HG03139 (cell line): ENCODE measurements at regions not wholly inside any gene's neighbourhood (a gene's known extent, or its start where the extent isn't known, plus 50 kb on each side); places are given as distances from the start of the nearest gene placed in this dataset.
"Not testable (repeated sequence)": the region's sequence is repeated elsewhere in the genome, so short reads cannot be mapped to it uniquely, and the experiment has no call there.

Source experiments
- ATAC-seq: cut with Tn5 transposase; IDR thresholded peaks from one replicate; pipeline ENCODE4 v1.9.1; 2021; ENCODE audit not compliant: unreplicated experiment

DNA sequence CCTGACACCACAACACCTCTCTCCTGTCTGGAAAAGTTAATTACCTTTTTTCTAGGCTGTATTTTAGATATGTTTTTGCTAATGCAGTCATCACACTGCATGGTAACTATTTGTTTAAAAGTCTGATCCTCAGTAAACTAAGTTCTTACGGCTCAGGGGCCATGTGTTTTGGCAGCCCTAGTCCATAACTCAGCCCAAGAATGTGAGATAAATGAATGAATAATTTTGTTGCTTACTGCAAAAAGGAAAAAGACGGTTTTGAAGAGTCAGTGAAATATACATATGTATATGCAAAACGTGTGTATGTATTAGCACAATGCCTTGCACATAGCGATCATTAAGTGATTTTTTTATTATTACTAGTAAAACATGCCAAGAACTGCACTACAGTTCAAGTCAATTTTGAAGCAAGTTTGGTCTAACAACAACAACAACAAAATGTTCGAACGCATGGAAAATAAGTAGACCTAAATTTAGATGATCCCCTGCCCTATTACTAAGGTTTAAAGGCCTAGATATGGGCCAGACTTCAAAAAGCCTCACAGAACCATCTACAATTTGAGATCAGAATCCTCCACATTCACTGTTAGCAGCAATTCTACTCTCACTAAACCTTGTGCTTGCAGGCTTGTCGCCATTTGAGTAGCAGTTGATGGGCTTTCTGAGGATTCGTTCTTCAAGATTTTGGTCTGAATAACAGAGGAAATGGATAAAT, 140.0 kb downstream of the NDUFA12 start:
- ATAC-seq, result no peak

DNA sequence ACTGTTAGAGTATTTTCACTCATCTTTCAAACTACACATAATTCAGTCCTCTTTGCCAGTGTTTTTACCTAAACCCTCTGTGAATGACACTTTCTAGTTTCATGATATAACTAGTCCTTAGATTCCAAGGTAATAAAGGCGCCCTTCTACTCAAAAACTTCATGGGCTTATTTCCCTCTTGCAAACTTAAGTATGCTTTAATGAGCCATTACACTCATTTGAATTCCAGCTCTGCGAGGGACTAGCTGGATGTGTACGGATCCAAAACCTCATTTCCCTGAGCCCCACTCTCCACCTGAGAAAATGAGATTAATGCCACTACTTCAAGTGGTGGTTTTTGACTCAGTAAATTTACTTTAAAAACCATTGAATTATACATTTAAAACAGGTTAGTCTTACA, 141.1 kb downstream of the NDUFA12 start:
- no peak for ATAC-seq

DNA sequence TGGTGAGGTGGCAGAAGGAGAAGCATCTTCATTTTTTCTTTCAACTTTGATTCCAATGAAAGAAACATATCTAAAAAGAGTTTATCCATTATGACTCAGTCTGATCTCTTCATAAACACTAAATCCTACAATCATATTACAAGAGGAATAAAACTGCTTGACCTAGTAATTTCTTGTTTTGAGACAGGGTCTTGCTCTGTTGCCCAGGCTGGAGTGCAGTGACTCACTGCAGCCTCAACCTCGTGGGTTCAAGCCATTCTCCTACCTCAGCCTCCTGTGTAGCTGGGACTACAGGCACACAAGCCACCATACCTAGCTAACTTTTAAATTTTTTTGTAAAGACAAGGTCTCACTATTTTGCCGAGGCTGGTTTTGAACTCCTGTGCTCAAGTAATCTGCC, 147.2 kb downstream of the NDUFA12 start:
- ATAC-seq, result no peak

DNA sequence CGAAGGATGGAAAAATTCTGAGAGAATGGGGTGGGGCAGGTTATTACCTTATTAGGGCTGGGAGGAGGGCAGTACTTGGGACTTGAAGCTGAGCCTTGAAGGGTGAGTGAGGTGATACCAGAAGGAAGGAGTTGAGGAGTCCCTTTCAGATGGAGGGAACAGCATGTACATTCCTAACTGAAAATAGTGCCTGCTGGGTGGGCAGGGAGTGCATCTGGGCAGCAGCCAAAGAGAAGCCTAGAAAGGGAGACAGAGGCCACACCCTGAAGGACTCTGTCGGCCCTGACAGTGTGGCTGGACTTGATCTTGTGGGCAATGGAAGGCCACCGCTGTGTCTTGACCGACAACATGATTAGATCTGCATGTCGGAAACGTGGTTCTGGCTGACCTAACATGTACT, 147.6 kb downstream of the NDUFA12 start:
- no peak for ATAC-seq

DNA sequence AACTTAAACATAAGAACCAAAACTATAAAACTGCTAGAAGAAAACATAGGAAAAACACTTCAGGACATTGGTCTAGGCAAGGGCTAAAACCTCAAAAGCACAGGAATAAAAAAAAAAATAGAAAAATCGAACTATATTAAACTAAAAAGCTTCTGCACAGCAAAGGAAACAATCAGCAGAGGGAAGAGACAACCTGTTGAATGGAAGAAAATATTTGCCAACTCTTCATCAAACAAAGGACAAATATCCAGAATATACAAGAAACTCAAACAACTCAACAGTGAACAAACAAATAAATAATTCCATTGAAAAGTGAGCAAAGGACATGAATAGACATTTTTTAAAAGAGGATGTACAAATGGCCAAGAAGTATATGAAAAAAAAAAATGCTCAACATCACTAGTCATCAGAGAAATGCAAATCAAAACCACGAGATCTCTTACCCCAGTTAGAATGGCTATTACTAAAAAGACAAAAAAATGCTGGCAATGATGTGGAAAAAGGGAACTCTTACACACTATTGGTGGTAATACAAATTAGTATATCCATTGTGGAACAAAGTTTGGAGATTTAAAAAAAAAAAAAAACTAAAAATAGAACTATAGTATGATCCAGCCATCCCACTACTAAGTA, 152.0 kb downstream of the NDUFA12 start:
- ATAC-seq, result no peak

DNA sequence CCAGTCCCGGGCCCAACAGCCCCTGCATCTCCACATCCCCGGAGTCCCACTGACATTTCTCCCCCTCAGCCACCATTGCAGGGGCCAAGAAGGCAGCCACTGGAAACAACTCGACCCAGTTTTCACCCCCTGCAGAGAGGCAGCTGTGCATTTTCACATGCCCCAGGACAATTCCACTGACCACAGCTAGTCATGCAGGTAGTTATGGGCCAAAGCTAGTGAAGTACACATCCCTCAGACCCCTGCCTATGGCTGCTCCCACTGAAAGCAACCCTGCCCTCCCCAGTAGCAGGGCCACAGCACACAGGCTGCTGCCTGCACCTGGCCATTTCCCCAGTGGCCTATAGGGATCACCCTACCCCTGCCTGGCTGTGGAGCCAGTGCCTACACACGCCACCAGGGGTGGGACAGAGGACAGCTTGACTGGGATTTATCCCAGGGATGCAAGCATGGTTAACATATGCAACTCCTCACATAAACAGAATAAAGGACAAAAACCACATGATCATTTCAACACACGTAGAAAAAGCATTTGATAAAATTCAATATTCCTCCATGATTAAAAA, 154.0 kb downstream of the NDUFA12 start:
- ATAC-seq, result no peak

DNA sequence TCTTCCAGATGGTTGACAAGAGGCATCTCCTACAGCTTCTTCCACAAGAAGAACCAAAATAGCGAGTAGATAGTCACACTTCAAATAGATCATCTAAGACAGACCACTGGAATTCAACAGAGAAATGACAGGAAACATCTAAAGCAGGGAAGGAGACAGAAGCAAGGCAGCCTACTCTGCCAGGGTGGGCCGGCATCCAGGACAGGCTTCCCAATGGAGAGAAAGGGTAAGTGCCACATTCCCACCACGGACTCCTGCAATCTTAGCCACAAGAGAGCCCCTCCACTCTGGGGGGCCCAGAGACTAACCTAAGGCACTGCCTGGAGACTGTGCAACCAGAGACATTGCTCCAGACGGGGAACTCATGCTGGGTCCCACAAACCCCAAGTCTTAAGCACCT, 154.5 kb downstream of the NDUFA12 start:
- no peak for ATAC-seq

DNA sequence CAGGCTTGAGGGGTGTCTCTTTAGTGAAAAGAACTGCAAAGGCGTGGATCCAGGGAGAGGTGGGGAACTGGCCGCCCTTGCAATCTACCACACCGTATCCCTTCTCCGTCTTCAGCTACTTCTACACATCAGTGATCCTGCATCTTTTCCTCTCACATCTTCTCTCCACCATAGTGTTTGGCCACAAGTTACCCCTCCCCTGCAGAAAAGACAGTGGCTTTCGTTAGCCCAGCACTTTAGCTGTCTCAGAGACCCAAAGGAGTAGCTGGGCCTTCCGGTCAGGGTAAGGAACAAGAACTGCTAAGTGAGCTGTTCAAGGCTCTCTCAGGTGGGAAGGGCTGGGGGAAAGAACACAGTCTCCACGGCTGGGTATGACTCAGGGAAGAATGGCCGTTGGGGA, 158.4 kb downstream of the NDUFA12 start:
- no peak for ATAC-seq

DNA sequence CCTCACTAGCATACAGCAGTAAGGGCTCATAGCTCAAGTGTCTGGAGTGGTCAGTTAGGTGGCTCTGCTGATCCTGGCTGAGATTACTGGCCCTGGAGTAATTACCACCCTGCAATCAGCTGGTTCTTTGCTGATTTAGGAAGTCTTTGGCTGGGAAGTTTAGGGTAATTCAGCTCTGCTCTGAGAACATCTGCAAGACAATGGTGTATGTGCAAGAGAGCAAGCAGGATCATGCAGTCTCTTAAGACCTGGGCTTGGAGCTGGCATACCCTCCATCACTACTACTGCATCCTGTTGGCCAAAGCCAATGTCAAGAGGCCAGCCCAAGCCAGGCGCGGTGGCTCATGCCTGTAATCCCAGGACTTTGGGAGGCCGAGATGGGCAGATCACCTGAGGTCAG, 159.0 kb downstream of the NDUFA12 start:
- ATAC-seq, result no peak

DNA sequence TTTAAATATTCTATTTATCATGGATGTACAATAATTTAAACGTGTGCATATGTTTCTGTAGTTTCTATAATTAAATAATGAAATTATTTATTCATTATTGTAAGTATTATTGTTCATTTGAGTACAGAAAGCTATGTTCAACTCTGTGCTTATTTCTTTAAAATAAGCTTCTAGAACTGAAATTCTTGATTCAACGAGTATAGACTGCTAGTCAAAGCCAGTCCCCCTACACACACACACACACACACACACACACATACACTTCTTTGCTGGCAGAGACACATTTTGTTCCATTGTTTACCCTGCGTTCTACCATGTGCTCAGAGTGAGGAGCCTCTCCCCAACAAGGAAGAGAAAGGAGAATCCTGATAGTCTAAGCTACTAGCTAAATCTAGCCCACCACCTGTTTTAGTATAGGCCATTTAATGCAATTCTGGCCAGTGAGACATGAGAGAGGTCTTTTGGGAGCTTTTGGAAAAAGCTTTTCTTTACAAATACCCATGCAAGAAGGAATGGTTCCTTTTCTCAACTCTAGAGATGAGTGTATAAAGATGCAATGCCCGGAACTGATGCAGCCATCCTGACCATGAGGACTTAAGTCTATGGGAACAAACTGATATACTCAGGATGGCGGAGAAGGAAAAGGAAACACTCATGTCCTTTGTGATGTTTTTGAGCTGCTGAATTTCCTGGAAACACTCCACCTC, 161.4 kb downstream of the NDUFA12 start:
- no peak for ATAC-seq

DNA sequence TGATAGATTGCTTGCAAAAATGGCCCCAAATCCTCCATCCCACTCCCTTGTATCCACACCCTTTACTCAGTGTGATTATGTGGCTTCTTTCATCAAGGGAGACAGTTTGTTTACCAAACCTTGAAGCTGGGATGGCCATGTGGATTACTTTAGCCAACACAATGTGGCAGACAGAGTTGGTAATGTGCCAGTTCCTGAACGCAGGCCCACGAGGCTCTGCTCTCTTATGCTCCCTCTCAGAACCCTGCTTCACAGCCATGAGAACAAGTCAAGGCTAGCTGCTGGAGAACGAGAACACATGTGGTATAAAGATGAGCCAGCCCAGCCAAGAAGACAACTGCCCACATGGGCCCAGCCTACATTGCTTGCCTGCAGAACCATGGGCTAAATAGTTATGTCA, 162.3 kb downstream of the NDUFA12 start:
- no peak for ATAC-seq

DNA sequence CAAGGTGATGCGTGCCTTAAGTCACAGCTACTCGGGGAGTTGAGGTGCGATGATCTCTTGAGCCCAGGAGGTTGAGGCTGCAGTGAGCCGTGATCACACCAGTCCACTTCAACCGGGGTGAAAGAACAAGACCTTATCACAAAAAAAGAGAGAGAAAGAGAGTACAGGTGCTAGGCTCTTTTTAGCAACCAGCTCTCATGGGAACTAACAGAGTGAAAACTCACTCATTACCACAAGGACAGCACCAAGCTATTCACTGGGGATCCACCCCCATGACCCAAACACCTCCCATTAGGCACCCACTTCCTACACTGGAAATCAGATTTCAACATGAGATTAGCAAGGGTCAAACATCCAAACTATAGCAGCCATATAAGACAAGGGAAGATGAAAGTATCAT, 164.2 kb downstream of the NDUFA12 start:
- peak; percentile 68 for ATAC-seq

DNA sequence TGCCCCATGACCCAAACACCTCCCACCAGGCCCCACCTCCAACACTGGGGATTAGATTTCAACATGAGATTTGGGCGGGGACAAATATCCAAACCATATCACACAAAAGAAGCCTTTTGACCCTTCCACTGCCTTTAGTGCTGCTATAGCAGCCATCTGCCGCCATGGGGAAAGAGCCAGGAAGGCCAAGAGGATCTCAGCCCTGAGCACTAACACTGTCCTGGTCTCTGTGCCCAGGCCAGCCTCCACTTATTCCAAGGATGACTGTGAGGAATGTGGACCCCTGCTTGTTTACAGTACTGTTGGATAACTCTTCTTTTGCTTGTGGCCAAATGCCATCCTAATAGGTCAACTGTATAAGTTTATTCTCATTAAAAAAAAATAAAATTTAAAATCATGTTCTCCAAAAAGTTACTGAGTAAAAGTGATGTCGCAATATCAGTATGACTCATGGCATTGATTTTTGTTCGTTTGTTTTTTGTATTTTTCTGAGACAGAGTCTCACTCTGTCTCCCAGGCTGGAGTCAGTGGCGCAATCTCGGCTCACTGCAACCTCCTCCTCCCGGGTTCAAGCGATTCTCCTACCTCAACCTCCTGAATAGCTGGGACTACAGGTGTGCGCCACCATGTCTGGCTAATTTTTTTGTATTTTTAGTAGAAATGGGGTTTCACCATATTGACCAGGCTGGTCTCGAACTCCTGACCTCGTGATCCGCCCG, 166.4 kb downstream of the NDUFA12 start:
- not testable (repeated sequence) for ATAC-seq

DNA sequence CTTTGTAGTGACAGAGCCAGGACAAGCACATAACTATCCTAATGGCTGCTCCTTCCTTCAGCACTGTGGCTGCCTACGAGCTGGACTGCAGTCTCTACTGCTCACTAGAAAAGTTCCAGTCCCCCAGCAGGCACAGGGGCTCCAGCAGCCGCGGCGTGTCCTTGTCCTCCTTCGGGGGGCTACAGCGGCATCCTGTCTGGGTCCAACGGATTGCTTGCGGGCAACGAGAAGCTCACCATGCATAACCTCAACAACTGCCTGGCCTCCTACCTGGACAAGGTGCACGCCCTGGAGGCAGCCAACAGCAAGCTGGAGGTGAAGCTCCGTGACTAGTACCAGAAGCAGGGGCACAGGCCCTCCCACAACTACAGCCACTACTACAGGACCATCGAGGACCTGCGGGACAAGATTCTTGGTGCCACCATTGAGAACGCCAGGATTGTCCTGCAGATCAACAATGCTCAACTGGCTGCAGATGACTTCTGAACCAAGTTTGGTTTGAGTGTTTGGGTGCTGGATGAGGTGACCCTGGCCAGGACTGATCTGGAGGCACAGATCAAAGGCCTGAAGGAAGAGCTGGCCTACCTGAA, 169.4 kb downstream of the NDUFA12 start:
- no peak for ATAC-seq

DNA sequence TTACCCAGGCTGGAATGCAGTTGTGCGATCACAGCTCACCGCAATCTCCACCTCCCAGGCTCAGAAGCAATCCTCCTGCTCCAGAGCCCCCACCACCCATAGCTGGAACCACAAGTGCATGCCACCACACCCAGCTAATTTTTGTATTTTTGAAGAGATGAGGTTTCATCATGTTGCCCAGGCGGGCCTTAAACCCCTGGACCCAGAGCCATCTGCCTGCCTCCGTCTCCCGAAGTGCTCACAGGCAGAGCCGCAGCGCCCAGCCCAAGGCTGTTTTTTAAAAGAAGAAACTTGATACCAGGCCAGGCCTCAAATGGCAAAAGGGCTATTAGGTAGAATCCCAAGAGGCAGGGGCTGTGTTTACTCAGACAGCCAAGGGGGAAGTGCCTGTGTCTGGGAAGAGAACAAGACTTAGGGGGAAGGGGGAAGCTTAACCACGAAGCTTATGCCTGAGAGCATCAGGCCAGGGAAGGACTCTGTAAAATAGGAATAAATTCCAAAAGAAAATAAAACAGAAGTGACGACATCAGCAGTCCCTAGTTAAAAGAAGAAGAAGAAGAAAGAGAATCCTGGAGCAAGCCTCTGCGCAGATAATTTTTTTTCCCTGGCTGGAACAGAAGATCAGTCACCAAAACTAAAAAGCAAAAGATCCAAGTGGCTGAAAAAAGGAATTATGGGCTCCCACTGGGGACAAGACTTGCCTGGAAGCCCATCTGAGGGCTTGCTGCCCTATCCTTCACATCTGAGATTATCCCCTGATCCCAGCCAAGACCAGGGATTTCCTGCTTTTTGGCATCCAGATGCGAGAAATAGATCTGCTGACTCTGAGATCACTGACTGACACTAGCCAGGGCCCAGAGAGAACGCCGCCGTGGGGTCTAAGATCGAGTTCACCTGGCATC, 170.5 kb downstream of the NDUFA12 start:
- ATAC-seq, result no peak

DNA sequence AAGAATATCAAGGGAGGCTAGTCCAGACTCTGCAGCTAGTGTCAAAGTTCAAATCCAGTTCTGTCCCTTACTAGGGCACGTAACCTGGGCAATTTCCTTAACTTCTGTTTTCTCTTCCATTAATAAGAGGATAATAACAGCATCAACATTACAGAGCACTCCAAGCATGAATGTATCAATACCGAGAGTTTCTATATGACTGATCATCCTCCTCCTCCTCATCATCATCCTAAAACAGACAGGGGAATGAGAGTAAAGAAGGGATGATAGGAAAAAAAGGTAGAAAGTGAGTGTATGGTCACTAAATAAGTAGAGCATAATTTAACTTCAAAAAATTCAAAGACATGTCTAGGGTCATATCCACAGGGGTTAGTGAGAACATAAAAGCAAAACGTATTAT, 171.4 kb downstream of the NDUFA12 start:
- ATAC-seq, result no peak

DNA sequence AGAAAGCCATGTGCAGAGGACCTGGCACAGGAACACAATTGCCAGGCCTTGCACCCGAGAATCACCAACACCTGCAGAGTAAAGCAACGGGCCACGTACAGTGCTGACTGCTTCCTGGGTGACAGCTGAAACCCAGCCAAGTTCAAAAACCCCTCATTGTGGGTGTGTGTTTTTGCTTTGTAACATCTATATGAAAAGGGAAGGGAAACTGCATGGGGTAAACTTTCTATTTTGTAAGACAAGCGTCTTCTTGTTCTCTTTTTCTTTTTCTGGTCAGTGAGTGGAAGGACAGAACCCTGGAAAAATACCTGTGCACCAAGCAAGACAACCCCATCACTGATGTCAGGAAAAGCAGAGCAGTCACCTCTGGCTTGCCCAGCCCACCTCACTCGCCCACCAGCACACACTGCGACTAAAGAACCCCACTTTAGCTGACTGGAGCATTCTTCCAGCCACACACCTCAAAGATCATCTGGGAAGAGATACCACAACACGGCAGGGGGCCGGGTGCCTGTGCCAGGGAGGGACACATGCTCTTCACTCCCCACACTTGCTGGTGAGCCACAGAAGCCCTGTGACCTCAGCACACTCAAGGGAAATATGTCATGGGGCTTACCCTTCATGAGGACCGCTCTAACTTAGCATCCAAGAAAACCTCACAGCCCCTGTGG, 172.3 kb downstream of the NDUFA12 start:
- ATAC-seq, result peak; percentile 88

DNA sequence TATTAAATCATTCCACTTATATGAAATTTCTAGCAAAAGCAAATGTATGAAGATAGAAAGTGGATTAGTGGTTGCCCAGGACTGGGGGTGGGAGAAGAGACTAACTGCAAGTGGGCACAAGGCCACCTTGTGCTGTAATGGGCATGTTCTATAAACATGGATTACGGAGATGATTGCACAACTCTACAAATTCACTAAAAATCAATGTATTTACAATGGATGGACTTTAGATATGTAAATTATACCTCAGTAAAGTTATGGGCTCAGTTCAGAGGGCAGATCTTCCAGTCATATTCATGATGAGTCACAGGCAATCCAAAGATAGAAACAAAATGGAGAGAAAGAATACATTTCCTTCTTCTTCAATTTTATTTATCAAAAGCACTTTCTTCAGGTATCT, 173.9 kb downstream of the NDUFA12 start:
- ATAC-seq, result no peak

DNA sequence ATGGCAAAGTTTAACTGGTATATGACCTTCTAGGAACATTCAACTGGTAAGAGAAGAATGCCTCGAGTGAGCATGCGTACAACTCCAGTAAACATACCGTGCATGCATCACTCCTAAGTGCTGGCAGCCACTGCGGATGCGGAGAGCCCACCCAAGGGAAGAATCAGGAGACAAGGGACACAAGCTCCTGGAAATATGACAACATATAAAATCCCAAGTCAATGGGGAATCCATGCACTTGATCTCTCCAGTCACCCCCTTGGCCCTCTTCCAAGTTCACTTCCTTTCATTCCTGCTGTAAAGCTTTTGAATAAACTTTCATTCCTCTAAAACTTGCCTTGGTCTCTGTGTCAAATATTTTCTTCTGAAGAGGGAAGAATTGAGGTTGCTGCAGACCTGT, 168.7 kb upstream of the TMCC3 start:
- no peak for ATAC-seq
